Stimulated activated naive CD4-positive, alpha-beta T cell (primary cell): ENCODE measurements at regions not wholly inside any gene's neighbourhood (a gene's known extent, or its start where the extent isn't known, plus 50 kb on each side); places are given as distances from the start of the nearest gene placed in this dataset.

Experiments used
- DNase-seq, 6 experiments: peaks; one replicate each; lab custom pipeline; 2025; lab: John Stamatoyannopoulos, UW

GRCh38 chr9:80074439-80074838 is 502.7 kb downstream of the TLE4 start:
- DNase-seq = no peak

GRCh38 chr9:80072451-80072850 is 500.7 kb downstream of the TLE4 start:
- DNase-seq = no peak

- no peak for DNase-seq
Measured at GRCh38 chr9:80070071-80070742, 498.4 kb downstream of the TLE4 start.

GRCh38 chr9:80066931-80067330 is 495.2 kb downstream of the TLE4 start:
- DNase-seq = no peak

GRCh38 chr9:80062567-80062966 is 490.8 kb downstream of the TLE4 start:
- DNase-seq = no peak

GRCh38 chr9:80061940-80062339 is 490.2 kb downstream of the TLE4 start:
- DNase-seq = no peak

GRCh38 chr9:80061096-80061495 is 489.3 kb downstream of the TLE4 start:
- no peak for DNase-seq

- no peak for DNase-seq
Measured at GRCh38 chr9:80059979-80060378, 488.2 kb downstream of the TLE4 start.

- no peak for DNase-seq
Measured at GRCh38 chr9:80059191-80059590, 487.4 kb downstream of the TLE4 start.

GRCh38 chr9:80052830-80053229 is 481.1 kb downstream of the TLE4 start:
- DNase-seq = no peak

- no peak for DNase-seq
Measured at GRCh38 chr9:80049096-80049782, 477.5 kb downstream of the TLE4 start.

- no peak for DNase-seq
Measured at GRCh38 chr9:80046481-80046880, 474.7 kb downstream of the TLE4 start.

GRCh38 chr9:80041821-80042220 is 470.1 kb downstream of the TLE4 start:
- DNase-seq = no peak

GRCh38 chr9:80040457-80040856 is 468.7 kb downstream of the TLE4 start:
- DNase-seq = no peak

- DNase-seq = no peak
Measured at GRCh38 chr9:80030801-80031200, 459.0 kb downstream of the TLE4 start.

GRCh38 chr9:80028501-80028900 is 456.7 kb downstream of the TLE4 start:
- no peak for DNase-seq

- no peak for DNase-seq
Measured at GRCh38 chr9:80025796-80026520, 454.2 kb downstream of the TLE4 start.

GRCh38 chr9:80025131-80025530 is 453.4 kb downstream of the TLE4 start:
- no peak for DNase-seq

GRCh38 chr9:80020530-80020929 is 448.8 kb downstream of the TLE4 start:
- no peak for DNase-seq

GRCh38 chr9:80020056-80020455 is 448.3 kb downstream of the TLE4 start:
- no peak for DNase-seq

GRCh38 chr9:80013891-80014290 is 442.1 kb downstream of the TLE4 start:
- no peak for DNase-seq

- DNase-seq = no peak
Measured at GRCh38 chr9:80012557-80013330, 441.0 kb downstream of the TLE4 start.
